ENCODE measurements at regions not wholly inside any gene's neighbourhood (a gene's known extent, or its start where the extent isn't known, plus 50 kb on each side); places are given as distances from the start of the nearest gene placed in this dataset.
A peak's percentile ranks its signal among the peaks of the same experiment; 100 is the strongest.

DNA sequence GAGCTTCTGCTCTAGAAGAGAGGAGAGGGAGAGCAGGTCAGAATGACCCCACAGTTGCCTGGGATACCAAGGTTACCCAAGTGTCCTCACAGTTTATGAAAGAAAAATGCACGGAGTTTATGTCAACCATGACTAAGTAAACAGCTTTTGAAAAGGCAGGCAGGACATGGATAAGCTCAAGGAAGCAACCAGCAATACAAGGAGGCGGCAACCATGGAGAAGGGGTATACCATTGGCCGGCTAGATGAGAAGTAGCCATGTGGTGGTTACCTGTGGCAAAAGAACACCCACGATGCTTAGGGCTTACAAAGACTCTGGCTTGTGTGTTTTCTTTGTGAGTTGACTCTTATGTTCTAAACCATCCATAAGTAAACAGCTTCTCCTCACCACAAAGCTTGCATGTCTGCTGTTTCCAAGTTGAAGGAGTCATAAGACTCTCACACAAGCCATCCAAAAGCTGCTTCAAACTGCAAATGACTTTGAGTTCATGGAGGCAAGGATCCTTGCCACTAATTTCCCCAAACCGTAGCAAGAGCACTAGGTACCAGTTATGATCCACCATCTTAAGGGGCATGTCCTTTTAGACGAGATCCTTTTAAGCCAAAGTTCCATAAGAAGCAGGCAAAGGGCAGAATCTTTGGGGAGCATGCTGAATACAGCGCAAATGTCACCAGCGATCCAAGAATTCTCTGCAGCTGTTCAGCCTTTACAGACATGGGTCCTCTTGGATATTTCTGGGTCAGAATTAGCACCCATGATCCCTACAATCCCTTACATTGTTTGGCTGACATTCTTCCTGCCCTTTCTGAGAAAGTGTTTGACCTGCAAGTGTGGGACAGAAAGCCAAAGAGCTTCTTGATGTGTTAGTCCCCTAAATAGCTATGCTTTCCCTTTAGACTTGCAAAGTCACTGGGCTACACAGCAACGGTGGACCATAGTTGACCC lies 74.8 kb upstream of the IPO5 start:
- BruUV-seq (replicated peaks), result no TSS peak
- H3K9me3 ChIP-seq (ENCODE audit: control insufficient read depth, insufficient read depth, low read depth, low read length), result no peaks in the 10 kb centered on the region
- H3K27ac ChIP-seq (ENCODE audit: low read length), result no peak overlapping the region
- no peaks in the 10 kb centered on the region for H3K4me1 ChIP-seq (ENCODE audit: control insufficient read depth, insufficient read depth, low read length)
- in situ Hi-C loops (cut with HindIII; ENCODE audit: low pct_unique_long_range_greater_than_20kb, low sequenced_read_pairs) (no loop called here), intact Hi-C loops (cut with micrococcal nuclease; ENCODE audit: unreplicated experiment) (no loop called here)
- ATAC-seq, result no peak
- ChIA-PET CTCF (no interaction called here), POLR2A (interaction anchor here (0.5 kb wide), 1 partner anchor 8 kb away, joined by 6 read pairs; no protein-coding TSS in a partner anchor)
- DNase-seq (ENCODE audit: low read depth, low spot score), result no peak
- no peak overlapping the region for H3K4me3 ChIP-seq (ENCODE audit: low read depth in 2 of 2, low read length in 2 of 2)
- no peaks in the 10 kb centered on the region for H3K27me3 ChIP-seq (ENCODE audit: control insufficient read depth, insufficient read depth, low read length)
- H3K36me3 ChIP-seq (ENCODE audit: control insufficient read depth, insufficient read depth, low read length), result no peaks in the 10 kb centered on the region
- TF ChIP-seq, protein P1, sequence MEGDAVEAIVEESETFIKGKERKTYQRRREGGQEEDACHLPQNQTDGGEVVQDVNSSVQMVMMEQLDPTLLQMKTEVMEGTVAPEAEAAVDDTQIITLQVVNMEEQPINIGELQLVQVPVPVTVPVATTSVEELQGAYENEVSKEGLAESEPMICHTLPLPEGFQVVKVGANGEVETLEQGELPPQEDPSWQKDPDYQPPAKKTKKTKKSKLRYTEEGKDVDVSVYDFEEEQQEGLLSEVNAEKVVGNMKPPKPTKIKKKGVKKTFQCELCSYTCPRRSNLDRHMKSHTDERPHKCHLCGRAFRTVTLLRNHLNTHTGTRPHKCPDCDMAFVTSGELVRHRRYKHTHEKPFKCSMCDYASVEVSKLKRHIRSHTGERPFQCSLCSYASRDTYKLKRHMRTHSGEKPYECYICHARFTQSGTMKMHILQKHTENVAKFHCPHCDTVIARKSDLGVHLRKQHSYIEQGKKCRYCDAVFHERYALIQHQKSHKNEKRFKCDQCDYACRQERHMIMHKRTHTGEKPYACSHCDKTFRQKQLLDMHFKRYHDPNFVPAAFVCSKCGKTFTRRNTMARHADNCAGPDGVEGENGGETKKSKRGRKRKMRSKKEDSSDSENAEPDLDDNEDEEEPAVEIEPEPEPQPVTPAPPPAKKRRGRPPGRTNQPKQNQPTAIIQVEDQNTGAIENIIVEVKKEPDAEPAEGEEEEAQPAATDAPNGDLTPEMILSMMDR (IDR thresholded peaks at IDR 0.05), result no peak
- no peak for TF ChIP-seq TCF7L2 (IDR thresholded peaks at IDR 0.05; ENCODE audit: low read depth, low read length)
- no peak for TF ChIP-seq POLR2AphosphoS5 (IDR thresholded peaks at IDR 0.05; ENCODE audit: low read depth, low read length)
- no peak for TF ChIP-seq SIN3A (IDR thresholded peaks at IDR 0.05; ENCODE audit: borderline replicate concordance, insufficient read depth, low read depth, low read length)
- TF ChIP-seq, protein P2, sequence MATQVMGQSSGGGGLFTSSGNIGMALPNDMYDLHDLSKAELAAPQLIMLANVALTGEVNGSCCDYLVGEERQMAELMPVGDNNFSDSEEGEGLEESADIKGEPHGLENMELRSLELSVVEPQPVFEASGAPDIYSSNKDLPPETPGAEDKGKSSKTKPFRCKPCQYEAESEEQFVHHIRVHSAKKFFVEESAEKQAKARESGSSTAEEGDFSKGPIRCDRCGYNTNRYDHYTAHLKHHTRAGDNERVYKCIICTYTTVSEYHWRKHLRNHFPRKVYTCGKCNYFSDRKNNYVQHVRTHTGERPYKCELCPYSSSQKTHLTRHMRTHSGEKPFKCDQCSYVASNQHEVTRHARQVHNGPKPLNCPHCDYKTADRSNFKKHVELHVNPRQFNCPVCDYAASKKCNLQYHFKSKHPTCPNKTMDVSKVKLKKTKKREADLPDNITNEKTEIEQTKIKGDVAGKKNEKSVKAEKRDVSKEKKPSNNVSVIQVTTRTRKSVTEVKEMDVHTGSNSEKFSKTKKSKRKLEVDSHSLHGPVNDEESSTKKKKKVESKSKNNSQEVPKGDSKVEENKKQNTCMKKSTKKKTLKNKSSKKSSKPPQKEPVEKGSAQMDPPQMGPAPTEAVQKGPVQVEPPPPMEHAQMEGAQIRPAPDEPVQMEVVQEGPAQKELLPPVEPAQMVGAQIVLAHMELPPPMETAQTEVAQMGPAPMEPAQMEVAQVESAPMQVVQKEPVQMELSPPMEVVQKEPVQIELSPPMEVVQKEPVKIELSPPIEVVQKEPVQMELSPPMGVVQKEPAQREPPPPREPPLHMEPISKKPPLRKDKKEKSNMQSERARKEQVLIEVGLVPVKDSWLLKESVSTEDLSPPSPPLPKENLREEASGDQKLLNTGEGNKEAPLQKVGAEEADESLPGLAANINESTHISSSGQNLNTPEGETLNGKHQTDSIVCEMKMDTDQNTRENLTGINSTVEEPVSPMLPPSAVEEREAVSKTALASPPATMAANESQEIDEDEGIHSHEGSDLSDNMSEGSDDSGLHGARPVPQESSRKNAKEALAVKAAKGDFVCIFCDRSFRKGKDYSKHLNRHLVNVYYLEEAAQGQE (IDR thresholded peaks at IDR 0.05; ENCODE audit: insufficient read depth in 1 of 2, low read depth in 2 of 2, low read length in 1 of 2), result no peak

DNA sequence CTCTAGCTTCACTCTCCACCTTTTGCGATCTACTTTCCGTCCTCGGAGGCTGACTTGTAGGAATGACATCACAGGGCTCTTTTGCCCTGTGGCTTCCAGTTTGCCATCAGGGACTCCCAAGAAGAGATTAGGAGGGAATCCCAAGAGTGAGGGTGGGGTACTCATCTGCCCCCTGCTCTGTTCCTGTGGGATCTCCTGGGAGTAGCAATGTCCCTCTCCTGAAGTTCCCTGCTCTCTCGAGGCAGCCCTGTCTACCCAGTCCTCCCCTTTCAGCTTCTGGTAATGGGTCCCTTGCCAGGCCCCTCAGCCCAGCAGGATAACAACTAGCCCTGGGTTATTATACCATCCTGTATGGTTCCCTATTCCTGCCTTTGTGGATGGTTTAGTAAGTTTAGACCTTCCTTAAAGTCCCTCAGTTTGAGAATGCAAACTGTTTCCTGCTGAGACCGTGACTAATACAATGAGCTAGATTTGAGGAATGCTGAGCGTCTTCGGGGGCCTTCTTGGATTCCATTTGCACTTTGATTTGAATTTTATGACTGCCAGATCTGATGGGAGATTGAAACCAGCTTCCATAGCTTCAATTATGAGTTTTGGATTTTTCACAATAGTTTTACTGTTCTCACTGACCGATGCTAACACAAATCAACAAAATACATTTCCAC lies 73.7 kb upstream of the IPO5 start:
- intact Hi-C loops (cut with micrococcal nuclease; ENCODE audit: unreplicated experiment) (no loop called here), in situ Hi-C loops (cut with HindIII; ENCODE audit: low pct_unique_long_range_greater_than_20kb, low sequenced_read_pairs) (no loop called here)
- no peaks in the 10 kb centered on the region for H3K27me3 ChIP-seq (ENCODE audit: control insufficient read depth, insufficient read depth, low read length)
- ChIA-PET POLR2A (interaction anchor here (0.5 kb wide), 1 partner anchor 9 kb away, joined by 6 read pairs; no protein-coding TSS in a partner anchor), CTCF (no interaction called here)
- TF ChIP-seq TCF7L2 (IDR thresholded peaks at IDR 0.05; ENCODE audit: low read depth, low read length) (no peak), SIN3A (IDR thresholded peaks at IDR 0.05; ENCODE audit: borderline replicate concordance, insufficient read depth, low read depth, low read length) (no peak), POLR2AphosphoS5 (IDR thresholded peaks at IDR 0.05; ENCODE audit: low read depth, low read length) (no peak)
- TF ChIP-seq, protein P1 (IDR thresholded peaks at IDR 0.05), result no peak
- TF ChIP-seq, protein P2 (IDR thresholded peaks at IDR 0.05; ENCODE audit: insufficient read depth in 1 of 2, low read depth in 2 of 2, low read length in 1 of 2), result no peak
- ATAC-seq (peak; percentile 69), DNase-seq (ENCODE audit: low read depth, low spot score) (no peak)
- H3K4me1 ChIP-seq (ENCODE audit: control insufficient read depth, insufficient read depth, low read length), result no peaks in the 10 kb centered on the region
- no peaks in the 10 kb centered on the region for H3K9me3 ChIP-seq (ENCODE audit: control insufficient read depth, insufficient read depth, low read depth, low read length)
- no TSS peak for BruUV-seq (replicated peaks)
- no peak overlapping the region for H3K27ac ChIP-seq (ENCODE audit: low read length)
- no peaks in the 10 kb centered on the region for H3K36me3 ChIP-seq (ENCODE audit: control insufficient read depth, insufficient read depth, low read length)
- H3K4me3 ChIP-seq (ENCODE audit: low read depth in 2 of 2, low read length in 2 of 2), result no peak overlapping the region
